ENCODE measurements at regions not wholly inside any gene's neighbourhood (a gene's known extent, or its start where the extent isn't known, plus 50 kb on each side); places are given as distances from the start of the nearest gene placed in this dataset.

DNA sequence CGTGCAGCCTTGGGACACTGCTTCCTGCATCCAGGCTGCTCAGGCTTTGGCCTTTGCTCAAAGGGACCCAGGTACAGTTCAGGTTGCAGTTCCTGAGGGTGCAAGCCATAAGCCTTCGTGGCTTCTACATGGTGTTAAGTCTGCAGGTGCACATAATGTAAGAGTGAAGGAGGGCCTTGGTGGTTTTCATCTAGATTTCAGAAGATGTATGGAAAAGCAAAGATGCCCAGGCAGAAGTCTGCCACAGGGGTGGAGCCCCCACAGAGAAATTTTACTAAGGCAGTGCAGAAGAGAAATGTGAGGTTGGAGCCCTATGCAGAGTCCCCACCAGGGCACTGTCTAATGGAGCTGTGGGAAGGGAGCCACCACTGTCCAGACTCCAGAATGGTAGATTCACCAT is 200.9 kb downstream of the ICE1 start:
- DNase-seq (ENCODE audit: insufficient read length) (no peak), FAIRE-seq (no peak)
- TF ChIP-seq POLR2A (IDR thresholded peaks at IDR 0.05; ENCODE audit: low read depth, low read length), result no peak
- TF ChIP-seq TAF1 (IDR thresholded peaks at IDR 0.05; ENCODE audit: borderline replicate concordance, low read depth, low read length), result no peak
- TF ChIP-seq POLR2AphosphoS5 (IDR thresholded peaks at IDR 0.05; ENCODE audit: low read depth, low read length), result no peak

DNA sequence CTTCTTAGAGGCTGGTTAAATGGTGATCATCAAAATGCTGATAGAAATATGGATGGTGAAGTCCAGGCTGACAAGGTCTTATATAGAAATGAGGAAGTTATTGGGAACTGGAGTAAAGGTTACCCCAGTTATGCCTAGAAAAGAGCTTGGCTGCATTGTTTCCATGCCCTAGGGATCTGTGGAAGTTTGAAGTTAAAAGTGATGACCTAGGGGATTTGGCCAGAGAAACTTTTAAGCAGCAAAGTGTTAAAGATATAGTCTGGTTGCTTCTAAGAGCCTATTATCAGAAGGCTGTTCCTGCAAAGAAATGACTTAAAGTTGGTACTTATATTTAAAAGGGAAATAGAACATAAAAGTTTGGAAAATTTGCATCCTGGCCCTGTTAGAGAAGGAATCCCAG is 200.3 kb downstream of the ICE1 start:
- FAIRE-seq (no peak), DNase-seq (ENCODE audit: insufficient read length) (no peak)
- no peak for TF ChIP-seq TAF1 (IDR thresholded peaks at IDR 0.05; ENCODE audit: borderline replicate concordance, low read depth, low read length)

DNA sequence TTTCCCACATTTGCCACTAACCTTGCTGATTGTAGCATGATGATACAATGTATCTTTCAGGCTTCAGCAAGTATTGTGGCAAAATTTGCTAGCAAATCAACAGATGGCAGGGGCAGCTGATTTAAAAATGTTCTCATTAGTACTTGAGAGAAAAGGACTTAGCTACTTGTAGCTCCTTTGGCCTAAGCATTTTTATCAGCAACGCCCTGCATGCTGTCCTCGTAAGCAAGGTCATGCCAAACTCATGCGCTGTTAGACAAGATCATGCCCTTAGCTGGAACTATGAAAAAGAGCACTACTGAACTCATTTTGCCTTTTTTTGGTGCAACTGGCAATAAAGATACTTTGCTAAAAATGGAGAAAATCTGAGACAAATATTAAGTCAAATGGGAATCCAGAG is 197.1 kb downstream of the ICE1 start:
- DNase-seq (ENCODE audit: insufficient read length) (no peak), FAIRE-seq (no peak)
- no peak for TF ChIP-seq POLR2A (IDR thresholded peaks at IDR 0.05; ENCODE audit: low read depth, low read length)
- TF ChIP-seq TAF1 (IDR thresholded peaks at IDR 0.05; ENCODE audit: borderline replicate concordance, low read depth, low read length), result no peak
- TF ChIP-seq POLR2AphosphoS5 (IDR thresholded peaks at IDR 0.05; ENCODE audit: low read depth, low read length), result no peak

DNA sequence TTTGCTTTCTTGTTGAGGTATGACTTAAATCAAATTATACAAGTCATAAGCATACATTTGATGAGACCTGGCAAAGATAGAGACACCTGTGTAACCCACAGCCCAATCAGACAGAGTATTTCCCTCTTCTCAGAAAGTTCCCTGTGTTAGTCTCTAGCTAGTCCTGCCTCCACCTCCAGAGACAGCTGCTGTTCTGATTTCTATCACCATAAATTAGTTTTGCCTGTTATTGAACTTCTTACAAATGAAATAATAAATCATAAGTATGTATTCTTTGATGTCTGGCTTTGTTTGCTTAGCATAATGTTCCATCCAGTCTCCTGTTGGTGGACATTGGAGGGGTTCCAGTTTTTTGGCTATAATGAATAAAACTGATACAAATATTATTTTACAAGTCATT is 194.5 kb downstream of the ICE1 start:
- TF ChIP-seq TAF1 (IDR thresholded peaks at IDR 0.05; ENCODE audit: borderline replicate concordance, low read depth, low read length) (no peak), POLR2A (IDR thresholded peaks at IDR 0.05; ENCODE audit: low read depth, low read length) (no peak), POLR2AphosphoS5 (IDR thresholded peaks at IDR 0.05; ENCODE audit: low read depth, low read length) (no peak)
- FAIRE-seq, result no peak
- no peak for DNase-seq (ENCODE audit: insufficient read length)

DNA sequence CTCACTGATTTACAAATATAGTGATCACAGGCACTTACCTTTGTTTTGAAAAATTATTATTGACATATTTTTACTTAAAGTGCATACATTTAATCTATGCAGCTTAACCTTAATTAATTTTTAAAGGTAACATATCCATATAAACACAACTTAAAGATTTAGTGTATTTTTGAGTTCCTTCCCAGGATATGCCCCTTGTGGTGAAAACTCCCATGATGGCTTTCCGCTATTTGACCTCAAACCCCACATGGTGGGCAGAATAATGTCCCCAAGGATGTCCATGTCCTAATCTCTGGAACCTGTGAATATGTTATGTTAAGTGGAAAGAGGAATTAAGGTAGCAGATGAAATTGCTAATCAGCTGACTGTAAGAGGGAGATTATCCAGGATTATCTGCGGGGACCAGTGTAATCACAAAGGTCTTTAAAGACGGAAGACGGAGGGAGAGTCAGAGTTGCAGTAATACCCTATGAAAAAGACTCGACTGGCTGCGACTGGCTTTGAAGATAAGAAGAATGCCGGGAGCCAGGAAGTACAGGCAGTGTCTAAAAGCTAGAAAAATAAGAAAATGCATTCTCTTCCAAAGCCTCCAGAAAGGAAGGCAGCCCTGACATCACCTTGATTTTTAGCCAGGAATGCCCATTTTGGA is 193.9 kb downstream of the ICE1 start:
- DNase-seq (ENCODE audit: insufficient read length) (no peak), FAIRE-seq (no peak)
- no peak for TF ChIP-seq POLR2A (IDR thresholded peaks at IDR 0.05; ENCODE audit: low read depth, low read length)
- TF ChIP-seq TAF1 (IDR thresholded peaks at IDR 0.05; ENCODE audit: borderline replicate concordance, low read depth, low read length), result no peak
- no peak for TF ChIP-seq POLR2AphosphoS5 (IDR thresholded peaks at IDR 0.05; ENCODE audit: low read depth, low read length)

DNA sequence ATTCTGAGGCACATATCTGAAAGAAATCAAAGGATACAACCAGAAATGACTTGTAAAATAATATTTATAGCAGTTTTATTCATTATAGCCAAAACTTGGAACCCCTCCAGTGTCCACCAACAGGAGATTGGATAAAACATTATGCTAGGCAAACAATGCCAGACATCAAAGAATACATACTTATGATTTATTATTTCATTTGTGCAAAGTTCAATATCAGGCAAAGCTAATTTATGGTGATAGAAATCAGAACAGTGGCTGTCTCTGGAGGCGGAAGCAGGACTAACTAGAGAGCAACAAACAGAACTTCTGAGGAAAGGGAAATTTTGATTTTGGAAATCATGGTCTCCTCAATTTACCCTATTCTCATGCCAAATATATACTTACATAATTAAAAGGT is 193.1 kb downstream of the ICE1 start:
- no peak for TF ChIP-seq POLR2A (IDR thresholded peaks at IDR 0.05; ENCODE audit: low read depth, low read length)
- TF ChIP-seq TAF1 (IDR thresholded peaks at IDR 0.05; ENCODE audit: borderline replicate concordance, low read depth, low read length), result no peak
- FAIRE-seq (no peak), DNase-seq (ENCODE audit: insufficient read length) (no peak)

DNA sequence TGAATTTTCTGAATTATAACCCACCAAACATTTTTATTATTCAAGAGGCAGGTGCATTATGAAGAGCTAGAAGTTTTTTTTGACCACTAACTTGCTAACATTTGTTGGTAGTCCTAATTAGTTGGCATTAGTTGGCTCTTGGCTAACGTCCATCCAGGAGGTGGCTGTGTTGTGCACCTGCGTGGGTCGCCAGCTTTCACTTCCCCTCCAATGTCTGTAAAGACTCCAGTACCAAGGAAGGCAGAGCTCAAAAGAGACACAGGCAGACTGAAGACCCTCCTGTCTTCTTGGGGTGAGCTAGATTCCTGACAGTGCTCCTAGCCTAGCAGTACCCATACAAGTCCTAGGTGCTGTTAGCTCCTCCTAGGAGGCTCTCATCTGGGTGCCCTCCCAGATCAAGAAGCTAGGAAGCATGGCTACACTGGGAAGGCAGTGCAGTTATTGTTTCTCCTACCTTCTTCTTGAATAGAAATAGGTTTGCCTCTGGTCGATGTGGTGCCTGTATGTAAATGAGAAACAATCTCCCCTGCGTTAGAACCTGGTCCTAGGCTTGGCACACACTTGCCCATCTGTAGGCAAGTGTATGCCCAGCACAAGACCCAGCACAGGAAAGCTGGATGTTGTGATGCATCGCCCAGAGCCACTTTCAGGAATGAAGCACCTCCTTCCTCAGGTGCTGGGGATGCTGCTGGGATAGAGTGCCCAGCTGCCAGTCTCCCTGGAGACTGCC is 190.9 kb downstream of the ICE1 start:
- FAIRE-seq (no peak), DNase-seq (ENCODE audit: insufficient read length) (no peak)
- TF ChIP-seq POLR2A (IDR thresholded peaks at IDR 0.05; ENCODE audit: low read depth, low read length), result no peak
- TF ChIP-seq POLR2AphosphoS5 (IDR thresholded peaks at IDR 0.05; ENCODE audit: low read depth, low read length), result no peak
- no peak for TF ChIP-seq TAF1 (IDR thresholded peaks at IDR 0.05; ENCODE audit: borderline replicate concordance, low read depth, low read length)

DNA sequence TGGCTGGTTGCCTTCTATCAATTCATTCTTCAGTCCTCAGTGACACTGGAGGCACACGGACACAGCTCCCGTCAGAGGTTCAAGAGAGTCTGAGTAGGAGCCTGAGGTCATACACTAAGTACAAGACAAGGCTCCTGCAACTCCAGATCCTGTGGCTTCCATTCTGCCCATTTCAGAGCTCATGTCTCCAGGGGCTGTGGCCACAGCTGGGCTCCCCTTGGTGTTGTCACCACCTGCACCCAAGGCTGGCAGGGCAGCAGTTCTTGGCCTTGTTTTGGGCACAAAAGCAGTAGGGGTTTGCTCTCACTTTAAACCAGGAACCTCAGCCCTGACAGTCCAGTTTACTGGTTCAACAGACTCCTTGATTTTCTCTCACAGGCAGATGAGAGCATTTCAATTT is 189.6 kb downstream of the ICE1 start:
- TF ChIP-seq POLR2A (IDR thresholded peaks at IDR 0.05; ENCODE audit: low read depth, low read length) (no peak), POLR2AphosphoS5 (IDR thresholded peaks at IDR 0.05; ENCODE audit: low read depth, low read length) (no peak), TAF1 (IDR thresholded peaks at IDR 0.05; ENCODE audit: borderline replicate concordance, low read depth, low read length) (no peak)
- DNase-seq (ENCODE audit: insufficient read length), result no peak
- FAIRE-seq, result no peak

DNA sequence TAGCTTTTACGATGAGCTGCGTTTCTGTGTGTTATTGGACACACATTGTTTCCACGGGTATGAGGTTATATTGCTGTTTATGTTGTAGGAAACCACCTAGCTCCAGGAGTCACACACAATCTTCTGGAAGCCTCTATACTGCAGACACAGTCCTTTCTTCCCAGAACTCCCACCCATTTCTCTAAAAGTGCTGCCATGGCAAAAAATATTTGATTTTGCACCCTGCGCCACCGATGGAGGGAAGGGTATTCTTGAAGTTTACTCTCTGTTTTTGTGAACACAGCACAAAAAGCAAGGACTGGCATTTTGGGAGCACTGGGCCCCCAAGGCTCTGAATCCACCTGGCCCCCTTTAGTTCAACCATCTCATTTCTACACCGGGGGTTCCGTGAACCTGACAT is 187.5 kb downstream of the ICE1 start:
- FAIRE-seq (no peak), DNase-seq (ENCODE audit: insufficient read length) (no peak)
- no peak for TF ChIP-seq POLR2AphosphoS5 (IDR thresholded peaks at IDR 0.05; ENCODE audit: low read depth, low read length)
- no peak for TF ChIP-seq POLR2A (IDR thresholded peaks at IDR 0.05; ENCODE audit: low read depth, low read length)
- no peak for TF ChIP-seq TAF1 (IDR thresholded peaks at IDR 0.05; ENCODE audit: borderline replicate concordance, low read depth, low read length)

DNA sequence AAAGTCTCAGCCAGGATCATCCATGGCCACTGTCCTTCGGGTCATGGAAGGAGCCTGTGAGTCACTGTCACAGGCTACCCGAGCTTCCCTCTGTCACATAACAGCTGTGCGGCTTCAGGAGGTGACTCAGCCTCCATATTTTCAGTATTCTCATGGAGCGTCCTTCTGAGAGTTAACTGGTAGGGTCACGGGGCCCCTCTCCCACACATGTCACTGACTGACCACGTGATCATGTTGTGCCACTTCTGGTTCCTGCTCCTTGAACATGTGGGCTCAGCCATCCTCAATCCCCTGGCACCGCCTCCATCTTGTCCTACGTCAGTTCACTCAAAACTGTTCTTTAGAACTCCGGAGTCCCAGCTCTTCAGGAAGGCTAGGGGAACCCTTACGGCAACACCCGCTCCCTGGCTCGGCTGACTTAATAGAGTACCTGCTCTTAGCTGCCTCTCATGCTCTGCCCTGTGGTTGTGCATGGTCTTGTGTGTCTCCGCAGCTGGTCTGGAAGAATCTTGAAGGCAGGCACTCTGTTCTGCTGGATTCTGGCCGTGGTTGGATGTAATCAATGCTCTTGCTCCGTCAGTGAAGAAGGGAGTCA is 182.8 kb downstream of the ICE1 start:
- no peak for FAIRE-seq
- no peak for DNase-seq (ENCODE audit: insufficient read length)
- TF ChIP-seq POLR2AphosphoS5 (IDR thresholded peaks at IDR 0.05; ENCODE audit: low read depth, low read length) (no peak), POLR2A (IDR thresholded peaks at IDR 0.05; ENCODE audit: low read depth, low read length) (no peak), TAF1 (IDR thresholded peaks at IDR 0.05; ENCODE audit: borderline replicate concordance, low read depth, low read length) (no peak)

DNA sequence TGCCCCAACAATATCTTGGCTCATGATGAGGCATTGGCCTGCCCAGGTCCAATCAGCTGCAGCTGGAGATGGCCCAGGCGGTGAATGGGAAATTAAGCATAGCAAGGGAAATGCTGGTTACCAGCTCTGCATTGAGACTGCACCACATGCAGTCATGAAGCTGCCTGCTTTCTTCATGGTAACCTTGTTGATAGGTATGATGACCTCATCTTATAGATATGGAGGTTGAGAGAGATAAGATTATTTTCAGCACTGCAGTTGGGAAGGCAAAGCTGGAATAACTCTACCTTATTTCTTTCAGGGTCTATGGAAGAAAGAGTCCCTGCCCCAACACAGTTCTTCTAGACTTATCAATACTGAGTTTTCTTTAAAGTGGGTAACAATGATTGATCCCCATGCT is 180.1 kb downstream of the ICE1 start:
- TF ChIP-seq POLR2AphosphoS5 (IDR thresholded peaks at IDR 0.05; ENCODE audit: low read depth, low read length) (no peak), TAF1 (IDR thresholded peaks at IDR 0.05; ENCODE audit: borderline replicate concordance, low read depth, low read length) (no peak), POLR2A (IDR thresholded peaks at IDR 0.05; ENCODE audit: low read depth, low read length) (no peak)
- no peak for DNase-seq (ENCODE audit: insufficient read length)
- FAIRE-seq, result no peak

DNA sequence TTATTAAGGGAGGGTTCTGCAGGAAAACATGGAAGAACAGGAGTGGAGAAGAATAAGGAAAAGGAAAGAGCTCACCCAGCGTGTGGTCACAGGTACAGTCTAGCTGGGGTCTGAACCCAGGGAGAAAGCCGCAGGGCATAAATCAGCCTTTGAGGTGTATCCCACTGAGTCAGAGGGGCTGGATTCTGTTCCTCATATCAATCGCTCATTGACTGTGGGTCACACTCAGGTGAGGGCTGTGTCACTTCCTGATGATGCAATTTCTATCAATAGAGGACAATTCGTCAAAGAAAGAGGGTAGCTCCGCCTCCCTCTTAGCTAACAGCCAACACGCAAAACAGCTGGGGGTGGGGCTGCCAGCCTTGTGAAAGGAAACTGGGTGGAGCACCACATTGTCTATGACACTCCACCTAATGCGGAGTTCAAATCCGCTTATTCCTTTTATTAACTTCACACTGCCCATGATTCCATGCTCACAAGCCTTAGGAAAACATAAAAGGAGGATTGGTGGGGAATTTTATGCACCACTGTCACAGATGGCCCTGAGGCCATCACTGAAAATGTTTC is 176.2 kb downstream of the ICE1 start:
- TF ChIP-seq POLR2AphosphoS5 (IDR thresholded peaks at IDR 0.05; ENCODE audit: low read depth, low read length), result no peak
- no peak for TF ChIP-seq TAF1 (IDR thresholded peaks at IDR 0.05; ENCODE audit: borderline replicate concordance, low read depth, low read length)
- TF ChIP-seq POLR2A (IDR thresholded peaks at IDR 0.05; ENCODE audit: low read depth, low read length), result no peak
- DNase-seq (ENCODE audit: insufficient read length), result no peak
- no peak for FAIRE-seq

Measured in GM12892 (cell line).